Esophagus muscularis mucosa (tissue), 4 donors: ENCODE measurements at regions not wholly inside any gene's neighbourhood (a gene's known extent, or its start where the extent isn't known, plus 50 kb on each side); places are given as distances from the start of the nearest gene placed in this dataset.

ENCODE experiments used
- DNase-seq: peaks from one replicate; pipeline ENCODE4 v3.0.0-alpha.2; 2017; ENCODE audit errors: extremely low spot score
- H3K27ac ChIP-seq, 4 donors: fragments of 200-600 bp; sonication (generic); replicated peaks in 1 of 4; 1 replicate in 3 of 4; 2 replicates in 1 of 4; pipeline ENCODE4 v1.5.1; 2016 to 2019; ENCODE audit warnings: mild to moderate bottlenecking in 1 of 4
- H3K27me3 ChIP-seq, 4 donors: fragments of 200-600 bp; sonication (generic); one replicate each; pipeline versions ENCODE4 v1.5.1 to v1.6.0; 2016 to 2019
- H3K36me3 ChIP-seq, 4 donors: fragments of 200-600 bp; sonication (generic); one replicate each; pipeline ENCODE4 v1.5.1; 2016 to 2019
- H3K4me1 ChIP-seq, 4 donors: fragments of 200-600 bp; sonication (generic); one replicate each; pipeline ENCODE4 v1.5.1; 2016 to 2019
- H3K4me3 ChIP-seq, 4 donors: fragments of 200-600 bp; sonication (generic); 1 replicate in 2 of 4; 2 replicates in 2 of 4; pipeline ENCODE4 v1.5.1; 2016 to 2019; ENCODE audit warnings: mild to moderate bottlenecking in 4 of 4, moderate library complexity in 1 of 4
- H3K9me3 ChIP-seq, 4 donors: fragments of 200-600 bp; sonication (generic); 1 replicate in 3 of 4; 2 replicates in 1 of 4; pipeline ENCODE4 v1.5.1; 2016 to 2019
- EP300 ChIP-seq: sonication (generic); formaldehyde crosslinking; IDR thresholded peaks from one replicate; pipeline ENCODE4 v1.6.1; 2017; ENCODE audit warnings: antibody characterized with exemption
- POLR2A ChIP-seq: fragments of 450-650 bp; IDR thresholded peaks from one replicate; pipeline ENCODE4 v1.6.1; 2017; ENCODE audit warnings: antibody characterized with exemption, moderate library complexity, mild to moderate bottlenecking, low read depth
- POLR2AphosphoS5 ChIP-seq, 2 donors: sonication (generic); formaldehyde crosslinking; IDR thresholded peaks; one replicate each; pipeline ENCODE4 v1.6.1; 2017; ENCODE audit warnings: antibody characterized with exemption in 2 of 2
- WGBS: methylation state at CpG from one replicate; pipeline ENCODE4 v1.1.5; 2018; 5-methylcytosine and 5-hydroxymethylcytosine counted together
- intact Hi-C: fragments of 100-400 bp; cut with DNase I; formaldehyde crosslinking; loops from one replicate; pipeline ENCODE4 v1.15.1; 2023
- TF ChIP-seq, protein P1 (sequence below), 3 experiments: fragments of 200-600 bp in 2 of 3; fragments of 450-650 bp in 1 of 3; sonication (generic) in 2 of 3; IDR thresholded peaks; one replicate each; pipeline ENCODE4 v1.5.1; 2017 to 2019; ENCODE audit warnings: antibody characterized with exemption in 3 of 3, mild to moderate bottlenecking in 2 of 3, moderate library complexity in 1 of 3

DNA sequence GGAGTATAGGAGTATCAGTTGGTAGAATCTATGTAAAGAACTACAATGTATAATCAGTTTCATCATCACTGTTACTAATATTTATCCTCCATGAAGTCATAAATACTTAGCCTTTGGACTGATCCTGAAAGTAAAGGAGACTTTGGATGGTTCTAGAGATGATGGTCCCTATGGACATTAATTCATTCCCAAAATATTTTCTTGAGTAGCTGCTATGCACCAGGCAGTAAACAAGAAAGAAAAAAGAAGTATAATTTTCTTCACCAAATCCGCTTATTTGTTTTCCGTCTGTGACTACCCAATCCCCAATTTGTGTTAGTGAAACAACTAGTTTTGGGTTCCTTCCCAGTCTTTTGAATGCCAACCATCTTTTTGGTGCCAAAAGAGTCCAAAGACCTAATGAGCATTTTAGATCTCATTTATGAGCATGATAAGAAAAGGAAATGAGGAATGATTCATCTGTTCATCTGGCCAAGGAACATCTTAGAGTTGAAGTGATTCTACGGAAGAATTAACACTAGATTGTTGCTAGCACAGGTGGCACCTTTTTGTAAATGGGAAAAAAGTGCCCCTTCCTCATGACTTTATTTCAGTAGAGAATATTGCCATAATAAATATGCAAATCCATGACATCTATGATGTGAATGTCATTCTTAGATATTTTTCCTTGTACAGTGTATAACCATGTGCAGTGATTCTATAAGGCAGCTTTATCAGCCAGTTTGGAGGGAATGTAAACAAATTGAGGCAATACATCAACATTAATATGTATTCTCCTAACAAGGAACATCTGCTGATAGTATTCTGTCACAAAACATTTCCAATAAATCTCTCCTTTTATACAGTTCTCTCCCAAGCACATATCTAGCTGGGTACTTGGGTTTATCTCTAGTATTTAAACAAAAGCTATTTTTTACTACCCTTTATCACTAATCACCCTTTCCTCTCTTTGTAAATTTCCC is 85.1 kb upstream of the CCDC91 start:
- Histone ChIP-seq H3K4me3 (no peak overlapping the region), H3K27me3 (no peaks in the 10 kb centered on the region), H3K4me1 (no peaks in the 10 kb centered on the region), H3K27ac (no peak overlapping the region), H3K36me3 (no peaks in the 10 kb centered on the region), H3K9me3 (no peaks in the 10 kb centered on the region)
- WGBS = 76% methylated on average over 3 of the region's 3 CpGs
- TF ChIP-seq POLR2A (no peak), POLR2AphosphoS5 (IDR thresholded peaks at IDR 0.05) (no peak), EP300 (no peak)
- TF ChIP-seq, protein P1, sequence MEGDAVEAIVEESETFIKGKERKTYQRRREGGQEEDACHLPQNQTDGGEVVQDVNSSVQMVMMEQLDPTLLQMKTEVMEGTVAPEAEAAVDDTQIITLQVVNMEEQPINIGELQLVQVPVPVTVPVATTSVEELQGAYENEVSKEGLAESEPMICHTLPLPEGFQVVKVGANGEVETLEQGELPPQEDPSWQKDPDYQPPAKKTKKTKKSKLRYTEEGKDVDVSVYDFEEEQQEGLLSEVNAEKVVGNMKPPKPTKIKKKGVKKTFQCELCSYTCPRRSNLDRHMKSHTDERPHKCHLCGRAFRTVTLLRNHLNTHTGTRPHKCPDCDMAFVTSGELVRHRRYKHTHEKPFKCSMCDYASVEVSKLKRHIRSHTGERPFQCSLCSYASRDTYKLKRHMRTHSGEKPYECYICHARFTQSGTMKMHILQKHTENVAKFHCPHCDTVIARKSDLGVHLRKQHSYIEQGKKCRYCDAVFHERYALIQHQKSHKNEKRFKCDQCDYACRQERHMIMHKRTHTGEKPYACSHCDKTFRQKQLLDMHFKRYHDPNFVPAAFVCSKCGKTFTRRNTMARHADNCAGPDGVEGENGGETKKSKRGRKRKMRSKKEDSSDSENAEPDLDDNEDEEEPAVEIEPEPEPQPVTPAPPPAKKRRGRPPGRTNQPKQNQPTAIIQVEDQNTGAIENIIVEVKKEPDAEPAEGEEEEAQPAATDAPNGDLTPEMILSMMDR (IDR thresholded peaks at IDR 0.05) = no peak
- intact Hi-C loops = no loop called here
- DNase-seq = no peak

DNA sequence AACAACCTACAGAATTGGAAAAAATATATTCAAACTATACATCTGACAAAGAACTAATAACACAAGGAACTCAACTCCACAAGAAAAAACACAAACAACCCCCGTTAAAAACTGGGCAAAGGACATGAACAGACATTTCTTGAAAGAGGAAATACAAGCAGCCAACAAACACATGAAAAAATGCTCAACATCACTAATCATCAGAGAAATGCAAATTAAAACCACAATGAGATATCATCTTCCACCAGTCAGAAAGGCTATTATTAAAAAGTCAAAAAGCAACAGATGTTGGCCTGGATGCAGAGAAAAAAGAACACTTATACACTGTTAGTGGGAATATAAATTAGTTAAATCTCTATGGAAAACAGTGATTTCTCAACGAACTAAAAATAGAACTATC is 82.6 kb upstream of the CCDC91 start:
- intact Hi-C loops = no loop called here
- WGBS = 77% methylated on average over 2 of the region's 2 CpGs

DNA sequence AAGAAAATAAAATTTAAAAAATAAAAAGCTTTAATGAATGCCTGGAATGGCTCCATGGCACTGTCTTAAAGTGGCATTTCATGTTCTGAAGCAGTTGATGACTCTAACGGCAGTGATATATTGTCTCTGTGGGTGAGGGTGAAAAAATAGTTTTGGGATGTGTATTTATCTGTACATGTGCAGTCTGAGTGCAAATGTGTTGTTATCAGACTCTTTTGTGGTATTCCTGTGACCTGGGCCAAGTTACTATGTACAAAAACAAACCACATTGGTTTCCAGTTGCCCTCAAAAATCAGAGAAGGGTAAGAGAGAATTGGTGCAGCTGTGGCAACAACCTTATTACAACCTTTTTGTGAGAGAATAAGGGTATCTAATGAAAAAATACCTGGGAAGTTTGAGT is 81.7 kb upstream of the CCDC91 start:
- Histone ChIP-seq H3K36me3 (no peaks in the 10 kb centered on the region), H3K27me3 (no peaks in the 10 kb centered on the region), H3K9me3 (no peaks in the 10 kb centered on the region), H3K27ac (no peak overlapping the region), H3K4me1 (no peaks in the 10 kb centered on the region), H3K4me3 (no peak overlapping the region)
- 85% methylated on average over 1 of the region's 1 CpG for WGBS
- intact Hi-C loops = no loop called here
- no peak for TF ChIP-seq POLR2AphosphoS5 (IDR thresholded peaks at IDR 0.05)
- no peak for TF ChIP-seq EP300
- no peak for TF ChIP-seq POLR2A
- TF ChIP-seq, protein P1 (IDR thresholded peaks at IDR 0.05) = no peak
- no peak for DNase-seq

More for the DNA sequence above, 82.6 kb upstream of the CCDC91 start:
- Histone ChIP-seq H3K27ac (no peak overlapping the region), H3K36me3 (no peaks in the 10 kb centered on the region), H3K9me3 (no peaks in the 10 kb centered on the region), H3K27me3 (no peaks in the 10 kb centered on the region), H3K4me3 (no peak overlapping the region), H3K4me1 (no peaks in the 10 kb centered on the region)
- DNase-seq = no peak
- TF ChIP-seq POLR2AphosphoS5 (IDR thresholded peaks at IDR 0.05) (no peak), EP300 (no peak), POLR2A (no peak)

DNA sequence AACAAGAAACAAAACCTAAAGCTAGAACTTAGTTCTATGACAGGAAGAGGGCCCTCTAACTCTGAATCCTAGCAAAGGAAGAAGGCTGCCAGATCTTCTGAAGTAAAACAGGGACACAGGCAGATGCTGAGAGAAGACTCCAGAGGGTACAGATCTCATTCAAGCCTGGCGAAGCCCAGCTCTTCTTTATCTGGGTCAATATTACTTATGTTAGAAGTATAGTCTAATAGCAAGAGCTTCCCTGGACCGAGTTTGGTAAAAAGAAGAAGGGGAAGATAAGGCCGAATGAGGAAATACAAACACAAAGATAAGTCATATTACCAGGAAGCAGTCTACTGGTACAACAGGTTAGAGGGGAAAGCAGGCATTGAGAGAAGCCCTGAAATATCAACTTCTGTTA is 79.9 kb upstream of the CCDC91 start:
- Histone ChIP-seq H3K27ac (no peak overlapping the region), H3K4me3 (no peak overlapping the region), H3K9me3 (no peaks in the 10 kb centered on the region), H3K4me1 (no peaks in the 10 kb centered on the region), H3K27me3 (no peaks in the 10 kb centered on the region), H3K36me3 (no peaks in the 10 kb centered on the region)
- TF ChIP-seq POLR2A (no peak), EP300 (no peak), POLR2AphosphoS5 (IDR thresholded peaks at IDR 0.05) (no peak)
- TF ChIP-seq, protein P1 (IDR thresholded peaks at IDR 0.05) = no peak
- WGBS = 75% methylated on average over 3 of the region's 3 CpGs
- no peak for DNase-seq
- intact Hi-C loops = no loop called here

DNA sequence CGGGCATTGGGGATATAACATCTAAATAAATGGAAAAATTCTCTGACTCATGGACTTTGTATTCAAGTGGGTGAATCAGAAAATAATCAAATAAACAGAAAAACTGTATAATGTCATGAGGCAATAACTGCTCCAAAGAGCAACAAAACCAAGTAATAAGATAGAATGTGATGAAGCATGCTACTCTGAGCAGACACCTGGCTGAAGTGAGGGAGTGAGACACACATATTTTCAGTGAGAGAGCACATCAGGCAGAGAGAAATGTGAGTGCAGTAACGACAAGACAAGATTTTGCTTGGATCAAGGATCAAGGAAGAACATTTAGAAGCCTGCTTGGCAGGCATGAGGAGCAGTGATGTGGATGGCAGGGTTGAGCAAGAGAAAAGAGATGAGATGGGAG is 75.8 kb upstream of the CCDC91 start:
- Histone ChIP-seq H3K4me1 (no peaks in the 10 kb centered on the region), H3K9me3 (no peaks in the 10 kb centered on the region), H3K27me3 (no peaks in the 10 kb centered on the region), H3K36me3 (no peaks in the 10 kb centered on the region), H3K4me3 (no peak overlapping the region), H3K27ac (no peak overlapping the region)
- DNase-seq = no peak
- no peak for TF ChIP-seq POLR2AphosphoS5 (IDR thresholded peaks at IDR 0.05)
- no peak for TF ChIP-seq EP300
- TF ChIP-seq, protein P1 (IDR thresholded peaks at IDR 0.05) = no peak
- TF ChIP-seq POLR2A = no peak
- intact Hi-C loops = no loop called here
- 79% methylated on average over 2 of the region's 2 CpGs for WGBS
